Iris pigment epithelial cell (primary cell): ENCODE measurements at regions not wholly inside any gene's neighbourhood (a gene's known extent, or its start where the extent isn't known, plus 50 kb on each side); places are given as distances from the start of the nearest gene placed in this dataset.
"Not testable (repeated sequence)": the region's sequence is repeated elsewhere in the genome, so short reads cannot be mapped to it uniquely, and the experiment has no call there.

Experiments
- DNase-seq: peaks from one replicate; pipeline ENCODE4 v3.0.0-alpha.2; 2011; ENCODE audit warnings: low read depth

GRCh38 chr2:8118940-8119781, 562.7 kb upstream of the ID2 start:
- DNase-seq, result no peak

GRCh38 chr2:8119782-8120505, 561.9 kb upstream of the ID2 start:
- DNase-seq, result peak; percentile 8

GRCh38 chr2:8120506-8120860, 561.4 kb upstream of the ID2 start:
- no peak for DNase-seq

- DNase-seq, result peak; percentile 9
These were observed 560.6 kb upstream of the ID2 start for GRCh38 chr2:8121022-8121825.

- peak; percentile 11 for DNase-seq
These were observed 559.9 kb upstream of the ID2 start for GRCh38 chr2:8121826-8122513.

- DNase-seq, result no peak
These were observed 559.3 kb upstream of the ID2 start for GRCh38 chr2:8122520-8122919.

GRCh38 chr2:8123464-8123863, 558.4 kb upstream of the ID2 start:
- no peak for DNase-seq

- peak; percentile 20 for DNase-seq
These were observed 555.8 kb upstream of the ID2 start for GRCh38 chr2:8125741-8126711.

GRCh38 chr2:8126783-8127182, 555.1 kb upstream of the ID2 start:
- DNase-seq, result no peak

GRCh38 chr2:8131423-8131822, 550.4 kb upstream of the ID2 start:
- DNase-seq, result not testable (repeated sequence)

- no peak for DNase-seq
These were observed 549.5 kb upstream of the ID2 start for GRCh38 chr2:8132351-8132831.

GRCh38 chr2:8132879-8133278, 549.0 kb upstream of the ID2 start:
- DNase-seq, result no peak

GRCh38 chr2:8133363-8133762, 548.5 kb upstream of the ID2 start:
- no peak for DNase-seq

- no peak for DNase-seq
These were observed 547.9 kb upstream of the ID2 start for GRCh38 chr2:8133913-8134472.

GRCh38 chr2:8134473-8134932, 547.4 kb upstream of the ID2 start:
- DNase-seq, result no peak

GRCh38 chr2:8134985-8135682, 546.7 kb upstream of the ID2 start:
- DNase-seq, result no peak

GRCh38 chr2:8137801-8138200, 544.1 kb upstream of the ID2 start:
- DNase-seq, result no peak

GRCh38 chr2:8138525-8138922, 543.3 kb upstream of the ID2 start:
- DNase-seq, result no peak

- no peak for DNase-seq
These were observed 542.8 kb upstream of the ID2 start for GRCh38 chr2:8138923-8139667.
